HepG2 (cell line): ENCODE measurements at regions not wholly inside any gene's neighbourhood (a gene's known extent, or its start where the extent isn't known, plus 50 kb on each side); places are given as distances from the start of the nearest gene placed in this dataset.
A peak's percentile ranks its signal among the peaks of the same experiment; 100 is the strongest.

Source experiments
- ARID5B ChIP-seq: IDR thresholded peaks from 2 replicates; pipeline ENCODE4 v1.4.0; 2020; ENCODE audit warnings: mild to moderate bottlenecking, missing genetic modification reagents
- GPBP1L1 ChIP-seq: sonication (generic); formaldehyde crosslinking; IDR thresholded peaks from 2 replicates; pipeline ENCODE4 v1.5.0; 2020; ENCODE audit warnings: mild to moderate bottlenecking, missing genetic modification reagents
- NKX3-1 ChIP-seq: sonication (generic); formaldehyde crosslinking; IDR thresholded peaks from 2 replicates; pipeline ENCODE4 v1.5.0; 2020; ENCODE audit warnings: missing genetic modification reagents
- PATZ1 ChIP-seq: sonication (generic); formaldehyde crosslinking; IDR thresholded peaks from 2 replicates; pipeline ENCODE4 v1.4.0; 2020; ENCODE audit warnings: missing genetic modification reagents
- PBX3 ChIP-seq: sonication (generic); formaldehyde crosslinking; IDR thresholded peaks from 2 replicates; pipeline ENCODE4 v1.8.1; 2023; ENCODE audit warnings: missing genetic modification reagents, inconsistent platforms, borderline replicate concordance
- PHF20 ChIP-seq: sonication (generic); formaldehyde crosslinking; IDR thresholded peaks from 2 replicates; pipeline ENCODE4 v1.5.0; 2020; ENCODE audit warnings: mild to moderate bottlenecking, missing genetic modification reagents
- TBX2 ChIP-seq: sonication (generic); formaldehyde crosslinking; IDR thresholded peaks from 2 replicates; pipeline ENCODE4 v1.5.0; 2020; ENCODE audit warnings: missing genetic modification reagents, mild to moderate bottlenecking, borderline replicate concordance
- ZBTB26 ChIP-seq: IDR thresholded peaks from 2 replicates; pipeline ENCODE4 v1.6.1; 2016; ENCODE audit warnings: missing compliant biosample characterization, missing genetic modification reagents, borderline replicate concordance
- ZFP90 ChIP-seq: sonication (generic); formaldehyde crosslinking; IDR thresholded peaks from 2 replicates; pipeline ENCODE4 v1.8.0; 2022; ENCODE audit warnings: missing genetic modification reagents, mild to moderate bottlenecking, inconsistent platforms, borderline replicate concordance
- ZFY ChIP-seq: sonication (generic); formaldehyde crosslinking; IDR thresholded peaks from 2 replicates; pipeline ENCODE4 v1.4.0; 2020; ENCODE audit warnings: missing genetic modification reagents
- ZNF746 ChIP-seq: sonication (generic); formaldehyde crosslinking; IDR thresholded peaks from 2 replicates; pipeline ENCODE4 v1.8.0; 2022; ENCODE audit warnings: mild to moderate bottlenecking, missing genetic modification reagents
- ZNF780A ChIP-seq: sonication (generic); formaldehyde crosslinking; IDR thresholded peaks from 2 replicates; pipeline ENCODE4 v1.8.0; 2022; ENCODE audit warnings: mild to moderate bottlenecking, missing genetic modification reagents, moderate library complexity

- TF ChIP-seq PHF20, result no peak
- TF ChIP-seq NKX3-1, result no peak
- no peak for TF ChIP-seq ZFY (CRISPR knock-in tag)
- peak; percentile 18; the same call in 1 of the 2 replicates for TF ChIP-seq PATZ1
- peak; percentile 32; the same call in 1 of the 2 replicates for TF ChIP-seq TBX2
- no peak for TF ChIP-seq GPBP1L1 (CRISPR knock-in tag)
- no peak for TF ChIP-seq ZBTB26 (CRISPR knock-in tag)
- TF ChIP-seq ZNF780A (CRISPR knock-in tag), result no peak
- TF ChIP-seq ARID5B, result peak; percentile 53
- no peak for TF ChIP-seq ZNF746 (CRISPR knock-in tag)
- TF ChIP-seq ZFP90 (CRISPR knock-in tag), result no peak
- no peak for TF ChIP-seq PBX3 (CRISPR knock-in tag)
Observed at GRCh38 chr21:43294194-43294902, 125.5 kb downstream of the CRYAA start (continued).
